ENCODE measurements at regions not wholly inside any gene's neighbourhood (a gene's known extent, or its start where the extent isn't known, plus 50 kb on each side); places are given as distances from the start of the nearest gene placed in this dataset.

DNA sequence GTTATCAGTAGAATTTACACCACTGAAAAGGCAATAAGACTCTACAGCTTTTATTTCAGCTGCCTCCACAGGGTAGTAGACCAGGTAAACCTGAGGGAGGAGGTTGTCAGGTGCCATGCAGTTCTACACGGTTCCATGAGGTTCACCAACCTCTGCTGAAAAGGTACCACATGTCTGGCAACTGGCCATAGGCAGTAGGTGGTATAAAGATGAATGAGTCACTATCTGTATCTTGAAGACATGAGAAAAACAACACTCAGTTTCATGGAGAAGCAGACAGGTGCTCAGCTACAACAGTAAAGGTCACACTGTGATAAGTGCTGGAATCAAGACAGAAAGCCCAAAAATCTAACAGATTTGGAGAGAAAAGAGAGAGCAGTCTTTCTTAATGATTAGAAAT is 145.4 kb downstream of the PTGER3 start:
- DNase-seq (ENCODE audit: low spot score) (no peak), ATAC-seq (no peak)
- intact Hi-C loops (cut with DNase I): no loop called here

DNA sequence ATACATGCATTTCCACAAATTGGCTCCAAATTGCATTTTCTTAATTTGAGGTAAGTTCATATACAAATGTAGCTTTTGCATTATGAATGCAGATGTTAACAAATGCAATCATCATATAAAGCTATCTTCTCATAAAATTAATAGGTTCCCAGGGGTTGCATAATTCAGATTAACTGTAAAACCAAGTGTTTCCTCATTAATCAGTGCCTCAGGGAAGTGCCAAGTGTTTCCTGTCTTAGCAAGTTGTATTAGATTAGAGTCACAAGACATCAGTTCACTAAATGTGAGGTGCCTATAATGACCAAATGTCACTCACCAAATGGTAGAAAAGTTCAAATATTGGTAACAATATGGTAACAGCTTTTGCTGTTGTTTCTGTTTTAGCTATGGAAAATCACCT is 140.8 kb downstream of the PTGER3 start:
- intact Hi-C loops (cut with DNase I): no loop called here
- DNase-seq (ENCODE audit: low spot score) (no peak), ATAC-seq (no peak)

DNA sequence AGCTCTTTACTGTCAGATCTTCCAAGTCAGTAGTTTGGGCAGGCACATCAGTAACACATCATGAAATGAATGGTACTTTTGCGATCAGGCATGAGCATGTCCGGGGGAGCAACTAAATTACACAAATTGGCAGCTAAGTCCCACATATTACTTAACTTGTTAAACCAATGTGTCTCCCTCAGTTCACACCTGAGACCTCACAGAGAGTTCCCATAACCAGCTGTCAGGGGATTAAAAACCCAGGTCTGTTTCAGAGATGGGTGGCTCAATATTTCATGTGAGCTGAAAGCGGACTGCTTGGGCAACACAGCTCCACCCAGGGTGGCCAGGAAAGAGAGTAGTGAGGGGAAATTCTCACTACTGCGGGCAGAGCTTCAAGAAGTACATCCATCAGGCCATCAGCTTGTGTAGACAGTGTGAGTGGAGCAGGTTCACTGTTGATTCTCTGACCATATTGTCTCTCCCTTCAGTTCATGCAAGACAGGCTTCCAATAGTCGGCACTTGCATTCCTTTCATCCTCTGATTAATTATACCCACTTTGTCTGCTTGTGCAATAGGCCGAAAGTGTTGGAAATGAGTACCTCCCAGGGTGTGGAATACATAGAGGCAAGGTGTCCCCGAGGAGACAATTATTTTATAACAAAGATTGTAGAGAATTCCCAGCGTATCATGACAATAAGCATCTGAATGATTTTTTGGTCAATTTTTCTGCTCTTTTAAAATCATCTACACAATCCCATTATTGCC is 139.9 kb downstream of the PTGER3 start:
- no peak for DNase-seq (ENCODE audit: low spot score)
- intact Hi-C loops (cut with DNase I): no loop called here
- ATAC-seq: no peak

DNA sequence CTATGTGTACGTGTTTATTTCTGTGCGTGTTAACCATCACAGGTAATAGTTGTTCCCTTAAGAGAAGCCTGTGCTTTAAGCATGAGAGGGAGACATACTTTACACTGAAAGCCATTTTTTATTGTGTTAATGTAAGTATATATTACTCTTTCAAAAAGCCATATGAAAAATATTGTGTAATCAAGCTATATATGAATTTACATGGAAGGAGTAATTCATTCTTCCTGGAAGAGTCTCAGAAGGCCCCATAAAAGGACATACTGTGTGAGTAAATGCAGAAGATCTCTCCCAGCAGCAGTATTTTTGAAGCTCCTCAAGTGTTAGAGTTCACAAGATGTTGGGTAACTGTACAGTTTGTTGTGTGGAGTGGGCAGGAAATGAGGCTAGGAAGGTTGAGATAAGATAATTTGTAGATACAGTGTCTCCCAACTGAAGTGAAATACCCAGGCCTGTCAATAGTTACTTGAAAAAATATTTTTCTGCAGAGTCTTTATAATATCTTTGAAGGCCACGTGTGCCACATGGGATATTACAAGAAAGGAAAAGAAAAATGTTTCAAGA is 138.3 kb downstream of the PTGER3 start:
- DNase-seq (ENCODE audit: low spot score): no peak
- intact Hi-C loops (cut with DNase I): no loop called here
- ATAC-seq: no peak

DNA sequence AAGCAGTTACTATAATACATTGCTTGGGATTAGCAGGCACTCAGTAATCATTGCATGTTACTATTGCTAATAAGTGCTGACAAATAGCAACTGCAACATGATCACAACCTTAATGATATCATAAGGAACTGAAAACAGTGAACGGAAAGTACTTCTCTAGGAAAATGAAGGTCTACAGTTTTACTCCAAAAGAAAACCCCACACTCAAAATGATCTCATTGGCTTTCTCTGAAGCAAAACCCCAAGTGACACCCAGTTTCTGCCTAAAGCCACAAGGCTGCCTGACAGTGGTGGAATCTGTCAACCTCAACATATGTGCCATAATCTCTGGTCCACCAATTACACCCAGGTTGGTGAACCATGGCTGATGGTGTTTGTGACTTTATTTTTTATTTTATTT is 137.6 kb downstream of the PTGER3 start:
- ATAC-seq (no peak), DNase-seq (ENCODE audit: low spot score) (no peak)
- intact Hi-C loops (cut with DNase I): no loop called here

DNA sequence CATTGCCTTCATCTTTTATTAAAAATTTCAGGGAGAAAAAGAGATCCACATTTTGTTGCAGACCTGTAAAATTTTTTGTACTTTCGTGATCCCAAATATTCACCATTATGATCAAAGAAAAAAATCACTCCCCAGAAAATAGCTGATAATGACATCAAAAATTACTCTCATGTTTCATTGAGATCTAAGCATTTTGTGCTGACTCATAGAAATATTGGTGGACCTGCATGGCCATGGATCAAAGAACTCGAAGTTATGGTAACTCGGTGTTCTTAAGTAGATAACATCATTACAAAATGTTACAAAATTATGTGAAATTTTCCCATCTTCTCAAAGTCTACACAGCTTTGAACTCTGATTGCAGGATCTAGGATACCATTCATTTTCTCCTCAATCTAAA is 135.8 kb downstream of the PTGER3 start:
- intact Hi-C loops (cut with DNase I): no loop called here
- ATAC-seq (no peak), DNase-seq (ENCODE audit: low spot score) (no peak)

DNA sequence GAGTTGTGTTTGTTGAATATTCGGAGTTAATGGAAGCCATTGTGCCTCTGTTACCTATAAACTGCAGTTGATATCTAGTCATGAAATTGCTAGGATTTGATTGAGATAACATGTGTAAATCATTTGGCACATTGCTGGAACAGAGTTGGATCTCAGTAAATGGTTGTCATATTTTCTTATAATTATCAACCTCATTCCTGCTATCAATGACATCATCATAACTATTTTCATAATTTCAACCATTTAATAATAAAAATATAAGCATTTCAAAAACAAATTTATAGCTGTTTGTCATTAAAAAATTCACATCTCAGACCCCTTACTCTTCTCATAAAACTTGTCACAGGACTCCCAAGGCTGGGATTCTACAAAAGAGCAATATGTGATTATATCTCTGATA is 133.4 kb downstream of the PTGER3 start:
- no peak for DNase-seq (ENCODE audit: low spot score)
- ATAC-seq: no peak
- intact Hi-C loops (cut with DNase I): no loop called here

DNA sequence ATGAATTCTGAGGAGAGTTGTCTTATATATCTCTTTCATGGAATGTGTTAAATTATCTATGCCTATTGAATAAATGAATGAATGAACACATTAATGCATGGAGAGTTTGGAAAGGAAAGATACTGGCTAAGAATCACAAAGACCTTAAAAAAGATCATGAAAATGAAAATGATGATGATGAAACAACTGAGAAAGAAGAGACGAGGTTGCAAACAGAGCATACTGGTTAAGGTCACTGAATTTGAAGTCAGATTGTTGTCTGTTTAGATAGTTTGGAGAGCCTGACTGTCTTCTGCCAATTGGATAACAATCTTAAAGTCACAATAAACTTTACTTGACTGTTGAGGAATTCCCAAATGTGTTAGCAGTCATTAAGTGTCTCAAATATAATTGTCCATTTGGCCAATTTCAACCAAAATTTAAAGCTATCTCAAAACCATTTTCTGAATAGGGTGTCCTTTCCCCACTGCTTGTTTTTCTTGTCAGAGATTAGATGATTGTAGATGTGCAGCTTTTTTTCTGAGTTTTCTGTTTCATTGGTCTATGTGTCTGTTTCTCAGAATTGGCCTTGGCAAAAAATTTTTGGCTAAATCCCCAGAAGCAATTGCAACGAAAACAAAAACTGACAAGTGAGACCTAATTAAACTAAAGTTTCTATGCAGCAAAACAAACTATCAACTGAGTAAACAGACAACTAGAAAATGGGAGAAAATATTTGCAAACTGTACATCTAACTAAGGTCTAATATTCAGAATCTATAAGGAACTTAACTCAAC is 132.2 kb downstream of the PTGER3 start:
- ATAC-seq: no peak
- intact Hi-C loops (cut with DNase I): no loop called here
- DNase-seq (ENCODE audit: low spot score): no peak

DNA sequence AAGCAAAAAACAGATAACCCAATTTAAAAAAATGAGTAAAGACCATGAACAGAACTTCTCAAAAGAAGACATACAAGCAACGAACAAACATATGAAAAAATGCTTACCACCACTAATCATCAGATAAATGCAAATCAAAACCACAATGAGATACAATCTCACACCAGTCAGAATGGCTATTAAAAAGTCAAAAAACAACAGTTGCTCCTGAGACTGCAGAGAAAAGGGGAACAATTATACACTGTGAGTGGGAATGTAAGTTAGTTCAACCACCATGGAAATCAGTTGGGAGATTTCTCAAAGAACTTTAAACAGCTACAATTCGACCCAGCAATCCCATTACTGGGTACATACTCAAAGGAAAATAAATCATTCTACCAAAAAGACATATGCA is 131.6 kb downstream of the PTGER3 start:
- ATAC-seq: no peak
- intact Hi-C loops (cut with DNase I): no loop called here
- no peak for DNase-seq (ENCODE audit: low spot score)

DNA sequence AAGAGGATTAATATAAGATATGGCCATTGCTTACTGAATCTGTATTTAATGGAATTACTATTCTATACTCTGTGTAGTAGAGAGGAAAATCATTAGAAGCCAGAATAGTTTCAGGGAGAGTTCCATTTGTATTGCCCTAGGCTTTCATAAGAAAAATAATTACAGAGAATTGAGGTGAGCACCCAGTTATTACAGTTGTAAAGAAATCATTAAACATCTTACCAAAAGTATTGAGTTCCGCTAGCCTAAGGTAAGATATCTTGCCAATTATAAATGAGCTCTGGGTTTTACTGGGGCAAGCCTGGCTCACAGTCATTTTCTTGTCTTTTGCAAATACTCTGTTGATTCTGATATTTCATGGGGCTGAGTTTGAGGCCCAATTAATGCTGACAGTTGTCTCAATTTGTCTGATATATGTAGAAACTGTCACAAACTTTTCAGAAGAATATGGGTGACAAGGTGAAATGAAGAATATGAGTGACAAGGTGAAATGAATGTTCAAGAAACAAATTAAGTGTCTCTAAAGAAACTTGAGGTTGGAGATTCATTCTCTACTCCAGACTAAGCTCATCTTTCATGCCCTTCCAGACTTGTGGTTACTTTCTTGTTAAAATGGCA is 127.8 kb downstream of the PTGER3 start:
- intact Hi-C loops (cut with DNase I): no loop called here
- DNase-seq (ENCODE audit: low spot score): no peak
- ATAC-seq: no peak

Measured in sciatic nerve (tissue), 2 donors.